Adrenal gland (tissue), 5 donors: ENCODE measurements at regions not wholly inside any gene's neighbourhood (a gene's known extent, or its start where the extent isn't known, plus 50 kb on each side); places are given as distances from the start of the nearest gene placed in this dataset.

Source experiments
- CTCF ChIP-seq, 6 experiments: fragments of 450-650 bp in 4 of 6; fragments of 200-600 bp in 2 of 6; sonication (generic) in 1 of 6; IDR thresholded peaks; 1 replicate in 5 of 6; 2 replicates in 1 of 6; pipeline versions ENCODE4 v1.5.1 to v1.8.0; 2016 to 2021; ENCODE audit warnings: antibody characterized with exemption in 6 of 6, mild to moderate bottlenecking in 2 of 6, moderate library complexity in 1 of 6
- POLR2A ChIP-seq, 2 donors: fragments of 450-650 bp; IDR thresholded peaks; one replicate each; pipeline ENCODE4 v1.6.1; 2017; ENCODE audit warnings: antibody characterized with exemption in 2 of 2, mild to moderate bottlenecking in 2 of 2, moderate library complexity in 1 of 2
- donor health status: DM: no; HTN: no; CAD: no.

- TF ChIP-seq CTCF (IDR thresholded peaks at IDR 0.05): no peak
- TF ChIP-seq POLR2A (IDR thresholded peaks at IDR 0.05): no peak
These were observed 69.8 kb upstream of the RGS18 start for GRCh38 chr1:192088496-192088895.
